ENCODE measurements at regions not wholly inside any gene's neighbourhood (a gene's known extent, or its start where the extent isn't known, plus 50 kb on each side); places are given as distances from the start of the nearest gene placed in this dataset.
"Not testable (repeated sequence)": the region's sequence is repeated elsewhere in the genome, so short reads cannot be mapped to it uniquely, and the experiment has no call there.

GRCh38 chr1:166418344-166418933 lies 251.6 kb upstream of the FAM78B start:
- H3K4me3 Mint-ChIP-seq = no peak overlapping the region
- CTCF ChIA-PET = no interaction called here
- H3K4me1 ChIP-seq (ENCODE audit: insufficient read depth, low read length) = no peaks in the 10 kb centered on the region
- peaks cover 0 to 10% (median 0%) of the 10 kb centered on the region in 5 donors for H3K9me3 Mint-ChIP-seq
- H3K4me3 ChIP-seq (ENCODE audit: low read length) = no peak overlapping the region
- H3K27me3 Mint-ChIP-seq = peaks cover 15 to 33% of the 10 kb centered on the region in 2 donors
- POLR2A ChIA-PET = no interaction called here
- no peaks in the 10 kb centered on the region for H3K9me3 ChIP-seq (ENCODE audit: low read length)
- H3K4me1 Mint-ChIP-seq = no peaks in the 10 kb centered on the region
- H3K27ac ChIP-seq (ENCODE audit: low read depth, low read length) = no peak overlapping the region
- H3K36me3 Mint-ChIP-seq = no peaks in the 10 kb centered on the region
- H3K36me3 ChIP-seq (ENCODE audit: insufficient read depth, low read length) = no peaks in the 10 kb centered on the region
- H3K27me3 ChIP-seq (ENCODE audit: insufficient read depth, low read length, poor library complexity, severe bottlenecking) = no peaks in the 10 kb centered on the region
- no peak for DNase-seq
- H3K27ac Mint-ChIP-seq = no peak overlapping the region

- CTCF ChIA-PET; H3K36me3 Mint-ChIP-seq; DNase-seq; H3K27me3 ChIP-seq (ENCODE audit: insufficient read depth, low read length, poor library complexity, severe bottlenecking); H3K27ac Mint-ChIP-seq; H3K9me3 ChIP-seq (ENCODE audit: low read length); H3K9me3 Mint-ChIP-seq; H3K4me1 ChIP-seq (ENCODE audit: insufficient read depth, low read length); H3K36me3 ChIP-seq (ENCODE audit: insufficient read depth, low read length); POLR2A ChIA-PET; H3K27ac ChIP-seq (ENCODE audit: low read depth, low read length); H3K4me1 Mint-ChIP-seq; H3K4me3 Mint-ChIP-seq; H3K4me3 ChIP-seq (ENCODE audit: low read length): not testable (repeated sequence)
- H3K27me3 Mint-ChIP-seq = peaks cover 9 to 16% of the 10 kb centered on the region in 2 donors
These were observed 255.8 kb upstream of the FAM78B start for GRCh38 chr1:166422586-166422985.

GRCh38 chr1:166432655-166433054 lies 265.9 kb upstream of the FAM78B start:
- no peaks in the 10 kb centered on the region for H3K27me3 ChIP-seq (ENCODE audit: insufficient read depth, low read length, poor library complexity, severe bottlenecking)
- no peak for DNase-seq
- H3K4me1 ChIP-seq (ENCODE audit: insufficient read depth, low read length) = no peaks in the 10 kb centered on the region
- no peaks in the 10 kb centered on the region for H3K4me1 Mint-ChIP-seq
- no peaks in the 10 kb centered on the region for H3K9me3 ChIP-seq (ENCODE audit: low read length)
- no peak overlapping the region for H3K4me3 ChIP-seq (ENCODE audit: low read length)
- no peak overlapping the region for H3K27ac ChIP-seq (ENCODE audit: low read depth, low read length)
- H3K9me3 Mint-ChIP-seq = no peaks in the 10 kb centered on the region
- no peaks in the 10 kb centered on the region for H3K36me3 Mint-ChIP-seq
- POLR2A ChIA-PET = no interaction called here
- CTCF ChIA-PET = no interaction called here
- no peaks in the 10 kb centered on the region for H3K36me3 ChIP-seq (ENCODE audit: insufficient read depth, low read length)
- no peak overlapping the region for H3K4me3 Mint-ChIP-seq
- no peak overlapping the region for H3K27ac Mint-ChIP-seq
- H3K27me3 Mint-ChIP-seq = peaks cover 5 to 13% of the 10 kb centered on the region in 2 donors

GRCh38 chr1:166433404-166434304 lies 266.9 kb upstream of the FAM78B start:
- H3K27me3 ChIP-seq (ENCODE audit: insufficient read depth, low read length, poor library complexity, severe bottlenecking); H3K36me3 Mint-ChIP-seq; H3K9me3 ChIP-seq (ENCODE audit: low read length); H3K4me1 ChIP-seq (ENCODE audit: insufficient read depth, low read length); DNase-seq; H3K4me1 Mint-ChIP-seq; H3K9me3 Mint-ChIP-seq; POLR2A ChIA-PET; H3K27ac Mint-ChIP-seq; H3K36me3 ChIP-seq (ENCODE audit: insufficient read depth, low read length); H3K27ac ChIP-seq (ENCODE audit: low read depth, low read length); H3K4me3 Mint-ChIP-seq; CTCF ChIA-PET; H3K4me3 ChIP-seq (ENCODE audit: low read length): not testable (repeated sequence)
- peaks cover 5 to 13% of the 10 kb centered on the region in 2 donors for H3K27me3 Mint-ChIP-seq

- H3K4me3 ChIP-seq (ENCODE audit: low read length) = no peak overlapping the region
- CTCF ChIA-PET = interaction anchor here (1.4 to 1.5 kb wide), 2 partner anchors 12 to 21 kb away, joined by 3 to 6 read pairs; no protein-coding TSS in a partner anchor
- no peaks in the 10 kb centered on the region for H3K4me1 ChIP-seq (ENCODE audit: insufficient read depth, low read length)
- no peak overlapping the region for H3K27ac ChIP-seq (ENCODE audit: low read depth, low read length)
- Mint-ChIP-seq H3K9me3 (no peaks in the 10 kb centered on the region), H3K4me3 (no peak overlapping the region), H3K36me3 (no peaks in the 10 kb centered on the region), H3K27me3 (no peaks in the 10 kb centered on the region), H3K4me1 (no peaks in the 10 kb centered on the region), H3K27ac (no peak overlapping the region)
- POLR2A ChIA-PET = no interaction called here
- DNase-seq = no peak
- H3K27me3 ChIP-seq (ENCODE audit: insufficient read depth, low read length, poor library complexity, severe bottlenecking) = no peaks in the 10 kb centered on the region
- H3K9me3 ChIP-seq (ENCODE audit: low read length) = no peaks in the 10 kb centered on the region
- no peaks in the 10 kb centered on the region for H3K36me3 ChIP-seq (ENCODE audit: insufficient read depth, low read length)
These were observed 290.9 kb upstream of the FAM78B start for GRCh38 chr1:166457700-166458099.

- no peak overlapping the region for H3K4me3 Mint-ChIP-seq
- H3K9me3 Mint-ChIP-seq = peaks cover 8 to 17% (median 12%) of the 10 kb centered on the region in 5 donors
- DNase-seq = no peak
- CTCF ChIA-PET = no interaction called here
- peaks cover 0 to 8% (median 0%) of the 10 kb centered on the region in 3 donors for H3K36me3 Mint-ChIP-seq
- no peaks in the 10 kb centered on the region for H3K4me1 Mint-ChIP-seq
- H3K9me3 ChIP-seq (ENCODE audit: low read length) = peaks cover 5% of the 10 kb centered on the region
- H3K4me1 ChIP-seq (ENCODE audit: insufficient read depth, low read length) = no peaks in the 10 kb centered on the region
- H3K27me3 ChIP-seq (ENCODE audit: insufficient read depth, low read length, poor library complexity, severe bottlenecking) = no peaks in the 10 kb centered on the region
- no peak overlapping the region for H3K27ac Mint-ChIP-seq
- H3K4me3 ChIP-seq (ENCODE audit: low read length) = no peak overlapping the region
- H3K27me3 Mint-ChIP-seq = peaks cover 12 to 29% of the 10 kb centered on the region in 2 donors
- POLR2A ChIA-PET = no interaction called here
- H3K27ac ChIP-seq (ENCODE audit: low read depth, low read length) = no peak overlapping the region
- no peaks in the 10 kb centered on the region for H3K36me3 ChIP-seq (ENCODE audit: insufficient read depth, low read length)
These were observed 297.5 kb upstream of the FAM78B start for GRCh38 chr1:166464333-166464732.

- Histone ChIP-seq H3K27ac (ENCODE audit: low read depth, low read length) (no peak overlapping the region), H3K36me3 (ENCODE audit: insufficient read depth, low read length) (no peaks in the 10 kb centered on the region), H3K27me3 (ENCODE audit: insufficient read depth, low read length, poor library complexity, severe bottlenecking) (no peaks in the 10 kb centered on the region), H3K4me1 (ENCODE audit: insufficient read depth, low read length) (no peaks in the 10 kb centered on the region), H3K4me3 (ENCODE audit: low read length) (no peak overlapping the region), H3K9me3 (ENCODE audit: low read length) (no peaks in the 10 kb centered on the region)
- Mint-ChIP-seq H3K4me1 (no peaks in the 10 kb centered on the region), H3K36me3 (peaks cover 0 to 18% (median 2%) of the 10 kb centered on the region in 3 donors), H3K27ac (no peak overlapping the region), H3K9me3 (peaks cover 1 to 11% (median 6%) of the 10 kb centered on the region in 5 donors), H3K4me3 (no peak overlapping the region), H3K27me3 (peaks cover 19 to 39% of the 10 kb centered on the region in 2 donors)
- POLR2A ChIA-PET = no interaction called here
- CTCF ChIA-PET = interaction anchor here (1.1 to 2.0 kb wide), 2 partner anchors 10 to 12 kb away, joined by 3 to 9 read pairs; no protein-coding TSS in a partner anchor
- DNase-seq = no peak
These were observed 303.2 kb upstream of the FAM78B start for GRCh38 chr1:166470014-166470413.

GRCh38 chr1:166470441-166470840 lies 303.6 kb upstream of the FAM78B start:
- no peak overlapping the region for H3K4me3 ChIP-seq (ENCODE audit: low read length)
- POLR2A ChIA-PET = no interaction called here
- CTCF ChIA-PET = interaction anchor here (1.1 to 2.0 kb wide), 2 partner anchors 10 to 13 kb away, joined by 3 to 9 read pairs; no protein-coding TSS in a partner anchor
- peaks cover 19 to 39% of the 10 kb centered on the region in 2 donors for H3K27me3 Mint-ChIP-seq
- peaks cover 0 to 6% (median 2%) of the 10 kb centered on the region in 5 donors for H3K9me3 Mint-ChIP-seq
- no peak for DNase-seq
- peaks cover 0 to 18% (median 2%) of the 10 kb centered on the region in 3 donors for H3K36me3 Mint-ChIP-seq
- H3K27ac Mint-ChIP-seq = no peak overlapping the region
- no peaks in the 10 kb centered on the region for H3K4me1 Mint-ChIP-seq
- H3K27ac ChIP-seq (ENCODE audit: low read depth, low read length) = no peak overlapping the region
- H3K4me1 ChIP-seq (ENCODE audit: insufficient read depth, low read length) = no peaks in the 10 kb centered on the region
- no peak overlapping the region for H3K4me3 Mint-ChIP-seq
- no peaks in the 10 kb centered on the region for H3K27me3 ChIP-seq (ENCODE audit: insufficient read depth, low read length, poor library complexity, severe bottlenecking)
- no peaks in the 10 kb centered on the region for H3K36me3 ChIP-seq (ENCODE audit: insufficient read depth, low read length)
- H3K9me3 ChIP-seq (ENCODE audit: low read length) = no peaks in the 10 kb centered on the region

Data from CD8-positive, alpha-beta memory T cell (primary cell).